ENCODE measurements at regions not wholly inside any gene's neighbourhood (a gene's known extent, or its start where the extent isn't known, plus 50 kb on each side); places are given as distances from the start of the nearest gene placed in this dataset.

- Histone ChIP-seq H3F3A (ENCODE audit: insufficient read depth, low read length) (peaks cover 6% of the 10 kb centered on the region; the same call in 1 of the 2 replicates), H3K9me2 (ENCODE audit: low read depth, low read length) (no peaks in the 10 kb centered on the region), H3K27ac (ENCODE audit: low read depth, low read length, poor library complexity, severe bottlenecking) (peak overlapping the region; percentile 84), H3K27me3 (ENCODE audit: insufficient read depth, low read length) (no peaks in the 10 kb centered on the region), H3K4me2 (ENCODE audit: low read length) (peak overlapping the region; percentile 20; the same call in 1 of the 2 replicates), H2AFZ (ENCODE audit: low read length) (no peak overlapping the region), H3K4me1 (ENCODE audit: insufficient read depth, low read length, severe bottlenecking) (peaks cover 49% of the 10 kb centered on the region), H3K4me3 (ENCODE audit: low read depth, low read length, poor library complexity, severe bottlenecking) (no peak overlapping the region), H4K20me1 (ENCODE audit: insufficient read depth, low read length) (no peaks in the 10 kb centered on the region), H3K36me3 (ENCODE audit: insufficient read depth, low read length) (no peaks in the 10 kb centered on the region), H3K79me2 (ENCODE audit: insufficient read depth, low read length) (no peaks in the 10 kb centered on the region), H3K9ac (ENCODE audit: low read length) (peak overlapping the region; percentile 33; the same call in 1 of the 2 replicates), H3K9me3 (ENCODE audit: low read length) (no peaks in the 10 kb centered on the region)
- no peak for TF ChIP-seq EZH2 (IDR thresholded peaks at IDR 0.05; ENCODE audit: borderline replicate concordance, low read length)
- TF ChIP-seq, protein P1, sequence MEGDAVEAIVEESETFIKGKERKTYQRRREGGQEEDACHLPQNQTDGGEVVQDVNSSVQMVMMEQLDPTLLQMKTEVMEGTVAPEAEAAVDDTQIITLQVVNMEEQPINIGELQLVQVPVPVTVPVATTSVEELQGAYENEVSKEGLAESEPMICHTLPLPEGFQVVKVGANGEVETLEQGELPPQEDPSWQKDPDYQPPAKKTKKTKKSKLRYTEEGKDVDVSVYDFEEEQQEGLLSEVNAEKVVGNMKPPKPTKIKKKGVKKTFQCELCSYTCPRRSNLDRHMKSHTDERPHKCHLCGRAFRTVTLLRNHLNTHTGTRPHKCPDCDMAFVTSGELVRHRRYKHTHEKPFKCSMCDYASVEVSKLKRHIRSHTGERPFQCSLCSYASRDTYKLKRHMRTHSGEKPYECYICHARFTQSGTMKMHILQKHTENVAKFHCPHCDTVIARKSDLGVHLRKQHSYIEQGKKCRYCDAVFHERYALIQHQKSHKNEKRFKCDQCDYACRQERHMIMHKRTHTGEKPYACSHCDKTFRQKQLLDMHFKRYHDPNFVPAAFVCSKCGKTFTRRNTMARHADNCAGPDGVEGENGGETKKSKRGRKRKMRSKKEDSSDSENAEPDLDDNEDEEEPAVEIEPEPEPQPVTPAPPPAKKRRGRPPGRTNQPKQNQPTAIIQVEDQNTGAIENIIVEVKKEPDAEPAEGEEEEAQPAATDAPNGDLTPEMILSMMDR (IDR thresholded peaks at IDR 0.05; ENCODE audit: low read length) = no peak
These were observed 120.4 kb upstream of the IRF2BP2 start for GRCh38 chr1:234730475-234730769.

DNA sequence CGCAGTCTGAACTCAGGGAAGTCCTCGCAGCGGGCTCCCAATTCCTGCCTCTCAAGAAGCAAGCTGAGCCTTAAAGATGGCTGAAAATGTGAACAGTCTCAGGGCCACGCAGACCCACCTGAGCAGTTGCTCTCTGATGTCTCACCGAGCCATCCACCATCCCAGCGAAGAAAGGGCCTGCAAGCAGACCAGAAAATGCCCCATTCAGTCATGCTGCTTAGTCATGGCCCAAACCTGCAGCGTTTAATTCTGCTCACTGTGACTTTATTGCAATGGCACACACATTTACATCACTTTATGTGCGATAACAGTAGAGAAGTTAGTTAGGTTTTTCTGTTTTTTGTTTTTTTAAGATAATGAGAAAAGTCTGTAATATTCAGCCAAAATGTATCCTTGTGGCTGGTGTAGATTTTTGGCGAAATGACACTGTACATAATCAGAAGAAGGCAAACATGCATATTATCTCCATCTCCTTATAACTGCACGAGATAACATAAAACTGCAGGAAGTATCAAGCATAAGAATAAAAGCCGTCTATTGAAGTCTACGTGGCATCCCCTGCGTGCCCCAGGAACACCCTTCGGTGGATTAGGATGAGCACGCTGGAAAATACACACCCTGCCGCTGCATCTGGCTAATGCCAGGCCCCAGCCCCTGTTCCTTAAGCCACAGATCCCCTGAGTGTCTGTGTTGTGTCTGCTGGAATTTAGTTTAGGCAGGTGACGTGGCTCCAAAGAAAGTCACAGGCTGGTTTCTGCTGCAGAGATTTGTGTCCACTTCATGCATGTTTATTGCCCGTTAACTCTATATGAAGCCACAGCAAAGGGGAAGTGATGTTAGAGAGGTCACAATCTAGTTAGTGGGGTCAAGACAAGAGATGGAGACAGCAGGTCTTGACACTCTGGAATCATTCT lies 119.8 kb upstream of the IRF2BP2 start:
- peak overlapping the region; percentile 84 for H3K27ac ChIP-seq (ENCODE audit: low read depth, low read length, poor library complexity, severe bottlenecking)
- H3K9me2 ChIP-seq (ENCODE audit: low read depth, low read length) = no peaks in the 10 kb centered on the region
- H4K20me1 ChIP-seq (ENCODE audit: insufficient read depth, low read length) = no peaks in the 10 kb centered on the region
- H3K9me3 ChIP-seq (ENCODE audit: low read length) = no peaks in the 10 kb centered on the region
- H3K36me3 ChIP-seq (ENCODE audit: insufficient read depth, low read length) = no peaks in the 10 kb centered on the region
- H3K4me3 ChIP-seq (ENCODE audit: low read depth, low read length, poor library complexity, severe bottlenecking) = no peak overlapping the region
- H3K79me2 ChIP-seq (ENCODE audit: insufficient read depth, low read length) = no peaks in the 10 kb centered on the region
- peak overlapping the region; percentile 33; the same call in 1 of the 2 replicates for H3K9ac ChIP-seq (ENCODE audit: low read length)
- H2AFZ ChIP-seq (ENCODE audit: low read length) = no peak overlapping the region
- H3K4me1 ChIP-seq (ENCODE audit: insufficient read depth, low read length, severe bottlenecking) = peaks cover 55% of the 10 kb centered on the region
- peaks cover 6% of the 10 kb centered on the region; the same call in 1 of the 2 replicates for H3F3A ChIP-seq (ENCODE audit: insufficient read depth, low read length)
- H3K4me2 ChIP-seq (ENCODE audit: low read length) = 0 out of 2 replicates have a peak overlapping the region, but pooled peaks have one; percentile 20
- no peak for TF ChIP-seq EZH2 (IDR thresholded peaks at IDR 0.05; ENCODE audit: borderline replicate concordance, low read length)
- TF ChIP-seq, protein P1 (IDR thresholded peaks at IDR 0.05; ENCODE audit: low read length) = no peak
- no peaks in the 10 kb centered on the region for H3K27me3 ChIP-seq (ENCODE audit: insufficient read depth, low read length)

GRCh38 chr1:234728740-234729139 lies 118.8 kb upstream of the IRF2BP2 start:
- Histone ChIP-seq H4K20me1 (ENCODE audit: insufficient read depth, low read length) (no peaks in the 10 kb centered on the region), H3K9me2 (ENCODE audit: low read depth, low read length) (no peaks in the 10 kb centered on the region), H3K4me3 (ENCODE audit: low read depth, low read length, poor library complexity, severe bottlenecking) (no peak overlapping the region), H3F3A (ENCODE audit: insufficient read depth, low read length) (peaks cover 6% of the 10 kb centered on the region; the same call in 1 of the 2 replicates), H3K36me3 (ENCODE audit: insufficient read depth, low read length) (no peaks in the 10 kb centered on the region), H3K9ac (ENCODE audit: low read length) (no peak overlapping the region), H3K4me1 (ENCODE audit: insufficient read depth, low read length, severe bottlenecking) (peaks cover 66% of the 10 kb centered on the region), H3K4me2 (ENCODE audit: low read length) (no peak overlapping the region), H3K9me3 (ENCODE audit: low read length) (no peaks in the 10 kb centered on the region), H3K79me2 (ENCODE audit: insufficient read depth, low read length) (no peaks in the 10 kb centered on the region), H3K27ac (ENCODE audit: low read depth, low read length, poor library complexity, severe bottlenecking) (no peak overlapping the region), H2AFZ (ENCODE audit: low read length) (no peak overlapping the region), H3K27me3 (ENCODE audit: insufficient read depth, low read length) (no peaks in the 10 kb centered on the region)
- TF ChIP-seq, protein P1 (IDR thresholded peaks at IDR 0.05; ENCODE audit: low read length) = no peak
- no peak for TF ChIP-seq EZH2 (IDR thresholded peaks at IDR 0.05; ENCODE audit: borderline replicate concordance, low read length)
